Bronchial epithelial cell (primary cell): ENCODE measurements at regions not wholly inside any gene's neighbourhood (a gene's known extent, or its start where the extent isn't known, plus 50 kb on each side); places are given as distances from the start of the nearest gene placed in this dataset.
"Not testable (repeated sequence)": the region's sequence is repeated elsewhere in the genome, so short reads cannot be mapped to it uniquely, and the experiment has no call there.

Experiments used
- DNase-seq: peaks from one replicate; pipeline ENCODE4 v3.0.0-alpha.2; 2010; ENCODE audit warnings: low read depth
- FAIRE-seq: peaks from 2 replicates; lab custom pipeline; 2011; peaks lifted over from hg19 to GRCh38; lab: Jason Lieb, UNC
- H3K27me3 ChIP-seq: 2 replicates; pipeline ENCODE4 v1.5.1; 2011; ENCODE audit warnings: low read length; ENCODE audit not compliant: control insufficient read depth, insufficient read depth
- H3K36me3 ChIP-seq: 2 replicates; pipeline ENCODE4 v1.5.1; 2011; ENCODE audit warnings: low read length; ENCODE audit not compliant: control insufficient read depth, insufficient read depth
- H3K4me3 ChIP-seq: 2 replicates; pipeline ENCODE4 v1.5.1; 2011; ENCODE audit warnings: mild to moderate bottlenecking, low read depth, low read length, control low read depth
- CTCF ChIP-seq: IDR thresholded peaks from 2 replicates; pipeline ENCODE4 v1.5.1; 2011; ENCODE audit warnings: mild to moderate bottlenecking, moderate library complexity, low read length, control low read depth, inconsistent platforms; ENCODE audit not compliant: insufficient read depth, severe bottlenecking

DNA sequence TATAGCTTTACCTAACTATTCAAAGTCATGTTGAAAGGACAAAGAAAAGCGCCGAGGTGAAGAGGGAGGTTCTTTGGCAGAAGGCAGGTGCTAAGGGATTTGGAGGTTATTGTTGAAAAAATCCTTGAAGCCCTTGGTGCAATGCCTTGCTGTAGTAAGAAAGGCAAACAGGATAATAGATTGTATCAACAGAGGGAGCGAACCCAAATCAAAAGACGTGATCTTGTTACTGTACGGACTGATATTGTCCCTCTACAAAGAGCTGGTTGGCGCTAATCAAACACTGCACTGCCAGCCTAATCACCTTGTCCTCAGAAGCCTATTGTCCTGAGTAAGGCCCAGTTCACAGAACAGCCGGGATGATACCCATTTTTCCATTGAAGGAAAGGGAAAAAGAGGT lies 182.9 kb downstream of the ZIC3 start:
- no peak for TF ChIP-seq CTCF
- FAIRE-seq (no peak), DNase-seq (no peak)
- no peaks in the 10 kb centered on the region for H3K36me3 ChIP-seq
- no peaks in the 10 kb centered on the region for H3K27me3 ChIP-seq
- H3K4me3 ChIP-seq, result no peak overlapping the region

- FAIRE-seq (no peak), DNase-seq (no peak)
- Histone ChIP-seq H3K36me3 (no peaks in the 10 kb centered on the region), H3K27me3 (no peaks in the 10 kb centered on the region), H3K4me3 (no peak overlapping the region)
- no peak for TF ChIP-seq CTCF
Measured at GRCh38 chrX:137749246-137749645, 183.3 kb downstream of the ZIC3 start.

GRCh38 chrX:137771537-137771936 lies 205.6 kb downstream of the ZIC3 start:
- Histone ChIP-seq H3K36me3 (no peaks in the 10 kb centered on the region), H3K4me3 (no peak overlapping the region), H3K27me3 (no peaks in the 10 kb centered on the region)
- no peak for TF ChIP-seq CTCF
- no peak for DNase-seq
- FAIRE-seq, result no peak

DNA sequence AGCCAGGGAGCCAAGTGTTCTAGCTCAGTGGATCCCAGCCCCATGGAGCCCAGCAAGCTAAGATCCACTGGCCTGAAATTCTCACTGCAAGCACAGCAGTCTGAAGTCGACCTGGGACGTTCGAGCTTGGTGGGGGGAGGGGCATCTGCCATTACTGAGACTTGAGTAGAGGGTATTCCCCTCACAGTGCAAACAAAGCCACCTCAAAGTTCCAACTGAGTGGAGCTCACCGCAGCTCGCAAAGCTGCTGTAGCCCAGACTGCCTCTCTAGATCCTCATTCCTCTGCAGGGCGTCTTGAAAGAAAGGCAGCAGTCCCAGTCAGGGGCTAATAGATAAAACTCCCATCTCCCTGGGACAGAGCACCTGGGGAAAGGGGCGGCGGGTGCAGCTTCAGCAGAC lies 226.3 kb downstream of the ZIC3 start:
- no peaks in the 10 kb centered on the region for H3K36me3 ChIP-seq
- no peak overlapping the region for H3K4me3 ChIP-seq
- TF ChIP-seq CTCF, result no peak
- H3K27me3 ChIP-seq, result no peaks in the 10 kb centered on the region
- FAIRE-seq (no peak), DNase-seq (no peak)

DNA sequence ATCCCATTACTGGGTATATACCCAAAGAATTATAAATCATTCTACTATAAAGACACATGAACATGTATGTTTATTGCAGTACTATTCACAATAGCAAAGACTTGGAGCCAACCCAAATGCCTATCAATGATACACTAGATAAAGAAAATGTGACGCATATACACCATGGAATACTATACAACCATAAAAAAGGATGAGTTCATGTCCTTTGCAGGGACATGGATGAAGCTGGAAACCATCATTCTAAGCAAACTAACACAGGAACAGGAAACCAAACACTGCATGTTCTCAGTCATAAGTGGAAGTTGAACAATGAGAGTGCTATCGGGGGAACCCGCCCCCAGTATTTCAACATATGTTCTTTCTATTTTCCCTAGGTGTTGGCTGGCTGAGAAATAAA lies 232.0 kb downstream of the ZIC3 start:
- not testable (repeated sequence) for H3K36me3 ChIP-seq, FAIRE-seq, DNase-seq, H3K27me3 ChIP-seq, H3K4me3 ChIP-seq

GRCh38 chrX:137823257-137823656 lies 257.3 kb downstream of the ZIC3 start:
- TF ChIP-seq CTCF, result no peak
- Histone ChIP-seq H3K4me3 (no peak overlapping the region), H3K36me3 (no peaks in the 10 kb centered on the region), H3K27me3 (no peaks in the 10 kb centered on the region)
- FAIRE-seq (no peak), DNase-seq (no peak)

DNA sequence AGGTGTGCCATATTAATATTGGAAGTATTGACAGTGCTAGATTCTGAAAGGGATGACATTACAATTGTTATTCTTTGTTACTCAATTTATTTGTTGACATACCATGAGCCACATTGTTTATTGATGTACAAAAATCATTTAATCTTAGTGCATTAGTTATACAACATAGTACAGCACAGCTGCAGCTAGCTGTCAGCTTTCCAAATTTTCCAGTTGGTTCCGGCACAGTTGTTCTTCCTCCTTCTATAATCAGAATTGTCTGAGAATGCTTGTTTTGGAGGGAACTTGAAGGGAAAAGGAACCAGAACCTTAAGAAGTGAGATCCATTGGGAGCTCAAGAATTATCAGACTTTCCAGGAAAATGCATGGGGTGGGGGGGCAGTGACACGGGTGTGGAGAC lies 281.4 kb downstream of the ZIC3 start:
- DNase-seq, result no peak
- H3K4me3 ChIP-seq, result no peak overlapping the region
- FAIRE-seq, result no peak
- TF ChIP-seq CTCF, result no peak
- no peaks in the 10 kb centered on the region for H3K36me3 ChIP-seq
- no peaks in the 10 kb centered on the region for H3K27me3 ChIP-seq
